ENCODE measurements at regions not wholly inside any gene's neighbourhood (a gene's known extent, or its start where the extent isn't known, plus 50 kb on each side); places are given as distances from the start of the nearest gene placed in this dataset.
A peak's percentile ranks its signal among the peaks of the same experiment; 100 is the strongest.

DNA sequence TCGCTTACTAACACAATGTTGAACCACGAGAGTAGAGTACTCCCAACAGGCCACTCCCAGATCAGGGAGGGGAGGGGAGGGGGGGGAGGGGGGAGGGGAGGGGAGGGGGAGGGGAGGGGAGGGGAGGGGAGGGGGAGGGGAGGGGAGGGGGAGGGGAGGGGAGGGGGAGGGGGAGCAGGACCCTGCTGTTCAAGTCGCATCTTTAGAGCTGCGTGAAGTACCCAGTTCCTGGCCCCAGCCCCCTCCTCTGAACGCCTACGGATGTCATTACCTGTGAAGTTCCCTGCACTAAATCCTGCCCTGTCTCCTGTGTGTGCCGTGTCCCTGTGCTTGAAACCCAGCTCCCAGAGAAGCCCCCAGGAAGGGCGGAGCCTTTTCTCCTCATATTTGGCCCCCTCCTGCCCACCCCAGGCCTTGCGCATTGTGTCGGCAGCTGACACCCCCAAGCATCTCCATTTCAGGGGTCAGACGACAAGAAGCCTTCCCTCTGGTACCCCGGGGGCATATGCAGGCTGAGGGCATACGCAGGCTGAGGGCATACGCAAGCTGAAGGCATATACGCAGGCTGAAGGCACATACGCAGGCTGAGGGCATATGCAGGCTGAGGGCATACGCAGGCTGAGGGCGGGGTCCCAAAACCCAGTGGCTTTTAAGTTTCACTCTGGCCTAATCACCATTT lies 330.2 kb downstream of the C16orf95 start:
- ATAC-seq, result no peak
- Histone ChIP-seq H3K9me3 (no peaks in the 10 kb centered on the region), H3K36me3 (no peaks in the 10 kb centered on the region), H3K27ac (no peak overlapping the region), H3K27me3 (peaks cover 0 to 50% of the 10 kb centered on the region in 2 donors), H3K4me3 (no peak overlapping the region), H3K4me1 (no peaks in the 10 kb centered on the region)
- DNase-seq, result peak in 1 of 4 donors; percentile 4
- intact Hi-C loops (cut with DNase I), result no loop called here
- no peak for TF ChIP-seq CTCF (IDR thresholded peaks at IDR 0.05)

- Histone ChIP-seq H3K27me3 (peaks cover 0 to 51% of the 10 kb centered on the region in 2 donors), H3K4me3 (no peak overlapping the region), H3K9me3 (no peaks in the 10 kb centered on the region), H3K36me3 (no peaks in the 10 kb centered on the region), H3K27ac (no peak overlapping the region), H3K4me1 (no peaks in the 10 kb centered on the region)
- TF ChIP-seq CTCF (IDR thresholded peaks at IDR 0.05), result no peak
- DNase-seq (peak in 1 of 4 donors; percentile 24), ATAC-seq (no peak)
- intact Hi-C loops (cut with DNase I), result no loop called here
Observed at GRCh38 chr16:86987746-86988670, 329.2 kb downstream of the C16orf95 start.

DNA sequence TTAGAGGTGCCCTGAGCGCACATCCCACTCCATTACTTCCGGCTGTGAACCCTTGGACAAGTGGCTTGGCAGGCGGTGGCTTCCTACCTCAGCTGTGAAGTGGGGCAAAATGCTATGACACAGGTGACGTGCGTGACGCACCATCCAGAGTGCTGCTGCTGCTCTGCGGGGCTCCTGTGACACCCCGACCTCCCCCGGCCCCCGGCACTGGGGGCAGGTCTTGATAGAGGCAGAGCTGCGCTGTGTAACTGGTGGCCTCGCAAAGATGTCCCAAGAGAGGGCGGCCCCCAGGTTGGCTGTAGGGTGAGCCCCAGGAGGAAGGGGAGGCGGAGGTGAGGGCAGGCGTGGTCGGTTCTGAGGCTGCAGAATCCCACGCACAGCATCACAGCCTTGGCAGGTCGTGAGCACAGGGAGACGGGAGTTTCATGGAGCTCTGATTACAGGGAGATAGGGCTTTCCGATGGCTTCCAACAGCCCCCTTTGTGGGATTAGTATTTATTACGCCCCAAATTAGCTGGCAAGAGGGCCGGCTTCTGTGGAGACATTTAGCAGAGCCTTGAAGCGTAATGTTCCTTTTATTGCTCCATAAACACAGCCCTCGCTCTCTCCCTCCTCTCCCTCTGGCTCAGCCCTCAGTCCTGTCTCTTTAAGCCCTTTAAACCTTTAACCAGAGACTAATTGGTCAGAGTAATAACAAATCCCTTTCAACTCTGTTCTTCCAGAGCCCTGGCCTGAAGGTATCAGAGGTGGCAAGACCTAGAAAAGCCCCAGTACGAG lies 328.1 kb downstream of the C16orf95 start:
- no peak overlapping the region for H3K4me3 ChIP-seq
- intact Hi-C loops (cut with DNase I), result no loop called here
- no peaks in the 10 kb centered on the region for H3K36me3 ChIP-seq
- H3K27ac ChIP-seq, result no peak overlapping the region
- ATAC-seq (no peak), DNase-seq (peak in 1 of 4 donors; percentile 15)
- no peaks in the 10 kb centered on the region for H3K4me1 ChIP-seq
- no peak for TF ChIP-seq CTCF (IDR thresholded peaks at IDR 0.05)
- H3K27me3 ChIP-seq, result peaks cover 0 to 61% of the 10 kb centered on the region in 2 donors
- no peaks in the 10 kb centered on the region for H3K9me3 ChIP-seq

DNA sequence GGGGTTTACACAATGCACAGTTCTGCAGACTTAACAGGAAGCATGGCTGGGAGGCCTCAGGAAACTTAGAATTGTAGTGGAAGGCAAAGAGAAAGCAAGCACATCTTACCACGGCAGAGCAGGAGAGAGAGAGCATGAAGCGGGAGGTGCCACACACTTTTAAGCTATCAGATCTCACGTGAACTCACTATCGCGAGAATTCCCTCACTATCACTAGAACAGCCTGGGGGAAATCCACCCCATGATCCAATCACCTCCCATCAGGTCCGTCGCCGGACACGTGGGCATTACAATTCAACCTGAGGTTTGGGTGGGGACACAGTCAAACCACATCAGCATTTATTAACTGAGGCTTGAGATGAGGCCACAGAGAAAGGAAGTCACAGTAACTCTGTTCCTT lies 326.7 kb downstream of the C16orf95 start:
- no peaks in the 10 kb centered on the region for H3K36me3 ChIP-seq
- peak in 1 of 4 donors; percentile 11 for DNase-seq
- H3K27ac ChIP-seq, result peak overlapping the region in 1 of 2 donors; percentile 39
- no peaks in the 10 kb centered on the region for H3K9me3 ChIP-seq
- H3K4me1 ChIP-seq, result peaks cover 0 to 5% of the 10 kb centered on the region in 2 donors
- no peak for ATAC-seq
- no peak for TF ChIP-seq CTCF (IDR thresholded peaks at IDR 0.05)
- intact Hi-C loops (cut with DNase I), result no loop called here
- peaks cover 0 to 70% of the 10 kb centered on the region in 2 donors for H3K27me3 ChIP-seq
- no peak overlapping the region for H3K4me3 ChIP-seq
